RKO (cell line): ENCODE measurements at regions not wholly inside any gene's neighbourhood (a gene's known extent, or its start where the extent isn't known, plus 50 kb on each side); places are given as distances from the start of the nearest gene placed in this dataset.

Experiments used
- DNase-seq: peaks from one replicate; pipeline ENCODE4 v3.0.0-alpha.2; 2016; ENCODE audit warnings: low spot score

DNA sequence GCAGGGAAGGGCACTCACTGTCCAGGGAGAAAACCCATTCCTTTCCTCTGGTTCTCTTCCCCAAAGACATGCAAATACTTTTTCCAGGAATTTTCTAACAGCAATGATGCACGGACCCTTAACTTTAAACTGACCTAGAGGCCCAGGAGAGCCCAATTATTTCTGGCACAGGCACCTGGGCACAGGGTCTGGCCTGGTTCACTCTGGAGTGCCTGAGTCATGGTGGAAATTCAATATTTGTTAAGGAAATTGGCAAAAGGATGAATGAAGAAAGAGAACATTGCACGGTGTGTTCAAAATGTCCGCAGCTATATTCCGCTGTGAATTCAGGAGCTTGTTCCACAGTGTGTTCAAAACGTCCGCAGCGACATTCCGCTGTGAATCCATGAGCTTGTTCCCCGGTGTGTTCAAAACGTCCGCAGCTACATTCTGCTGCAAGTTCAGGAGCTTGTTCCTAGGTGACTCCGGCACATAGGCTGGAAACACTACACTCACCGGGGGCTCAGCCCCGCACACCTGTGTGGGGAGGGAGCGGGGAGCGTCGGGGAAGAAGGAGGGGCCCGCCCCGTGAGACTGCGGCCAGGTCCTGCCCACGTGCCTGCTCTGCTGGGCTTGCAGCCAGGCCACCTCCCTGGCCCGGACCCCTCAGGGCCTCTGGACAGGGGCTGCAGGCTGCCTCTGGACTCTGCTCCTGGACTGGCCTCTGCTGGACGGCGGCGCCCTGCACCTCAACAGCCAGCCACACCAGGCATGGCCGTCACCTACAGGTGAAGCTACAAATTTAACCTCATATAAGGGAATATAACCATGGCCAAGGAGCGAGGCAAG is 72.0 kb upstream of the FAM20C start:
- DNase-seq = no peak

DNA sequence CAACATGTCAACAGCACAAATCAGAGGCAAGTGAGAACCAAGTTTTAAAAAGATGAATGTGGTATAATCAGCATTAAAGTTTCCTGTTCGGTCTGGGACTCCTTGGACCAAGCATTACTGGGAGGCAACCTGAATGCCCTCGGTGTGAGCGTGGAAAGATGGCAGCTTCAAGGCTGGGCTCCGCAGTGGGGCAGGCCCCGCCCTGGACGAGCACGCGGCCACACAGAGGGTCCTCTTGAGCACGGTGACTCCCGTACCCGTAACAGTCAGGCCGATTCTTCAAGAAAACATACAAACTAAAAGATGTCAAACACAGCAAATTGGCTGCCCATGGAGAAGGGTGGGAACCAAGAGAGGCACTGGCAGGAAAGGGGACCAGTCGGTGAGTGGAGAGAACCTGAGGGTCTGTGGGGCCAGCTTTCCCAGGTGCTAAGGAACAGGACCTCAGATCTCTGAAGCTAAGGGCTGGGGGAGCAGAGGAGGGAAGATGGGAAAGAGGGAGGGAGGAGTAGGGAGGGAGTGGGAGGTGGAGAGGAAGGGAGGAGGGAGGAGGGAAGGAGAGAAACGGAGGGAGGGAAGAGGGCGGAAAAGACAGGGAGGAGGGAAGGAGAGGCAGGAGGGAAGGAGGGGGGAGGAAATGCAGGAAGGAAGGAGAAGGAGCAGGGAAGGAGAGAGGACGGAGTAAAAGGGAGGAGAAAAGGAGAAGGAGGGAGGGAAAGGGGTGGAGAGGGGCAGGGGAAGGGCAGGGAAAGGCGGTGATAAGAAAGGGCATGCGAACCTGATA is 71.2 kb upstream of the FAM20C start:
- DNase-seq = no peak

DNA sequence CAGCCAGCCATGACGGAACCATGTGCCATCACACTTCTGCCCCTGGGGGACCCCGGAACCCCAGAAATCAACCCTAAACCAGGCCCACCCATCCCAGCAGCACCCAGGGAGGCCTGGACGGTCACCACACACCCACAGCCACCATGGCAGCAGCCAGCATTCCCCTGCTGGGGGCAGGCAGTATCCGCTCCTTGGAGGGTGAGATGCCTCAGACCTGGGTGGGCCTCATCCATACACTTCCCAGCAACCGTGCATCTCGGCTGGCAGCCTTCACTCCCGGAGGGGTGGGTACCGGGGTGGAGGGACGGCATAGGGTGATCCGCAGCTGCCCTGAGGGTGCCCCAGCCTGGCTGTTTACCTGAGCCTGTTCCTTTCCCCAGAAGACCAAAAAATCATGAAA is 69.1 kb upstream of the FAM20C start:
- no peak for DNase-seq

DNA sequence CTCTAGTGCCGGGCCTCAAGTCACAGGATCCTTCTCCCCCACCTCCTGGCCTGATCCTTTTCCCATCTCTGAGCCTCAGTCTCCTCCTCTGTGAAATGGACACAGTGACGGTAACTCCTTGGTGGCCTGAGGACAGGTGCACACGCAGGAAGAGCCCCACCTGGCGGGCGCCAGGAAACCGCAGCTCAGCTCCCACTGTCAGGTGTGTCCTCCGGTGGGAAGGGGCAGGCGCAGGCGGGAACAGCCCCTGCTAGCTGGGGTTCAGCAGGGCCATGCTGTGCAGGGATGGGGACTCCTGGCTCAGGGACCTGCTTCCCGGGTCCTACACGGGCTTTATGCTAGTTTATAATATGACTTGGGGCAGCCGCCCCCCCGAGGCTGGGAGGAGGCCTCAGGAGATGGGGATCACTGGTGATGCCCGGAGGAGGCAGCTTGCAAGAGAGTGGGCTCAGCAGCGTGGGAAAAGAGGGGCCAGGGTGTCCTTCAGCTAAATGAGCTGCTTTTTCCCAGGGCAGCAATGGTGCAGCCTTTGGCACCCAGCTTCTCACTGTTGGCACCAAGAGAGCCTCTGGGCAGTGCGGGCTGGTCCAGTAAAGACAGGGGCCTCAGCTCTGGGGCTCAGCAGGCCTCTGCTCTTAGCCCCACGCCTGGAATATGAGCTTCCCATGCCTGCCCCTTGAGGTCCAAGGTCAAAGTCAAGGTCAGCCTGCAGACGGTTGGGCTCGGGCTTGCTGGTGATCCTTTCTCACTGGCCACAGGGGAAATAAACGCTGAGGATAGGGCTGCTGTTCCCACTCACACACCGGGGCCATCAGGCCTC is 68.0 kb upstream of the FAM20C start:
- no peak for DNase-seq

DNA sequence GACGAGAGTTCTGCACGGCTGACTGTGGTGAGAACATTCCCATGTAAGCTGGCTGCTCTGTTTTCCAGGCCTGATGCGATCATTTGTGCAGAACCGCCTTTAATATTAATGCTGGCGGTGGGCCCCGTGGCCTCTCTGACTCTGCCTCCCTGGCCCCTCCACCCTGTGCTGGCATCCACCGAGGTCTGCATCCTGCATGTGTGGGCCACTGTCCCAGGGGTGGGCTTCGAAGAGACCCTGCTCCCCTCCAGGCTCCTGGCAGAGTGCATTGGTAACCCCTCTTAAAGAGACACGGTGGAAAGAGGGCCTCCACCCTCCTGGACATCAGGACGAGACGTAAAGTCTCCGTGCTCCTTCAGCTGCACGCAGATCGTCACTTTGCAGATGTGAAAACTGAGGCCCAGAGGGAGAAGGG is 67.3 kb upstream of the FAM20C start:
- DNase-seq = no peak

DNA sequence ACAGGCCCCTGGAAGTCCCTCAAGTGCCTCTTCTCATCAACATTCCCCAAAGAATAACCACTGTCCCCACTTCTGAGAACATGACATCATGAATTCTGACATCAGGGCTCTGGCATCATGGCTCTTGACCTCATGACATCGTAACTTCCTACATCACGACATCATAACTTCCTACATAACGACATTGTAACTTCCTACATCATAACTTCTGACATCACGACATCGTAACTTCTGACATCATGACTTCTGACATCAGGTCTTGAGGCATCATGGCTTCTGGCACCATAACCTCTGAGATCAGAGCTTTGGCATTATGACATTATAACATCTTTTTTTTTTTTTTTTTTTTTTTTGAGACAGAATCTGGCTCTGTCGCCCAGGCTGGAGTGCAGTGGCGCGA is 66.7 kb upstream of the FAM20C start:
- peak; percentile 8 for DNase-seq

DNA sequence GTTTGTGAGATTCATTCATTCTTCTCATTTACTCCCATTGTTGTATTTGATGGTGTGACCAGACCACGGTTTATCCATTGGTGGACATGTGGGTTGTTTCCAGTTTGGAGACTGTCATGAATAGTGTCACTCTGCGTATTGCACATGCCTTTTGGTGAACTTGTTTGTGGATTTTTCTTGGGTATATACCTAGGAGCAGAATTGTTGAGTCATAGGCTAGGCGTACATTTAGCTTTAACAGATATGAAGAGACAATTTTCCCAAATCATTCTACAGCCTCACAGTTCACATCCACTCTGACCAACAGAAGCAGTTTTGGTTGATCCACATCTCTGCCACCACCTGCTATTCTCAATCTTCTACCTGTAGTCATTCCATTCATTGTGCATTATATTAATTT is 66.0 kb upstream of the FAM20C start:
- no peak for DNase-seq

DNA sequence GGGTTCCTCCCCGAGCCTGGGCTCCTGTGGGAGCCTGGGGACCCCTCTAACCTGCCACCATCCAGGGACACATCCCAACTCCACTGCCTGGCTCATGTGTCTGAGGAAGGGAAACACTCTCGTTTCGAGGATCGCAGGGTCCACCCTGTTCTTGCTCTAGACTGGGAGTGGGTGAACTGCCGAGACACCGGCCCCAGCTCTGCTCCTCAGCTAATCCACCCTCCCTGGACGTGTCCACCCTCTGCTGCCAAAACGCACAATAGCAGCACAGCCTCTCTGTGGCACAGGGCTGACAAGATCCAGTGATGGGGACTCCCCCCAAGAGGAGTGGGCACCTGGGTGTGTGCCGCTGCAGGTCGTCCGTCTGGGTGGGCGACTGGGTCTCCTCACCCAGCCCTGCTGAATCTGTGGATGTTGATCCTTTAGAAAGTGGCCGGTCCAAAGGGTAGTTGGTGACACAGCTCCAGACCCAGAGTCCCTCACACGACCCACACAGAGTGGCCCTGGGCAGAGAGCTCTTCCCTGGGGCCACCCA is 65.2 kb upstream of the FAM20C start:
- no peak for DNase-seq

DNA sequence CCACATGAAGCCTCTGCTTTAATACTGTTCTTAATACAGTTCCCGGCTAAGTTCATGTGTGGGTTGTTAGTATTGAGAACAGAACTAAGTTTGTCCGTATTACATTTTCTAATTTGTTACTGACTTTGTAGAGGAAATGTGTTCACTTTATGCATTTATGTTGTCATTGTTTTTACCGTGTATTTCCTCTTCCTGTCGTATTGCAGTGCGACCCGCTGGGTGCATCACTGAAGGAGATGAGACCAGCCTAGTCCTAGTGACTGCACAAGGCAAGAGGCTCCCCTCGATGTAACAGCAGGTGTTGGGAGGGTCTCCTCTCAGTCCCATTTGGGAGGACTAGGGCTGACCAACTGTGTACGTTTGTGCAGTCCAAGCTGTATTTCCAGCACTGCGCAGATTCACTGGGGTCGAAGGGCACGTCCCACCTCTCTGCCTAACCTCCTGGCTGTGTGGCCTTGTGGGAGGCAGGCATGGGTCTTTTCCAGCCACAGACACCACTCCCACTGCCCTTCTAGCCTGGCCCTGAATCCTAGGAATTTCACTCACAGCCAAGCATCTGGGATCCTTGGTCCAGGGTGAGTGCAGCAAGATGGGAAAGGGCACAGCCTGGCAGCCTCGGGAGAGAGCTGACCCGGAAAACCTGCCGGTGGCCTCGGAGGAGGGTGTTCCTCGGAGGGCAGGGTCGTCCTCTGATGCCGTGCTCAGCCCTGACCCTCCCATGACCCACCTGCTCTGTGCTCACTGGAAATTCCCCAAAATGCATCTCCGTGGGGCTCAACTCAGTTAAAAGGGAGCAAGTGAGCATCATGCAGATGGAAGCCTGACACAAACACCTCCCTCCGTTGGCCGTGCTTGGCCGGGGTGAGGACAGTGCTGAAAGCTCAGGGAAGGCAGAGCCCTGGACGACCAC is 63.9 kb upstream of the FAM20C start:
- no peak for DNase-seq

DNA sequence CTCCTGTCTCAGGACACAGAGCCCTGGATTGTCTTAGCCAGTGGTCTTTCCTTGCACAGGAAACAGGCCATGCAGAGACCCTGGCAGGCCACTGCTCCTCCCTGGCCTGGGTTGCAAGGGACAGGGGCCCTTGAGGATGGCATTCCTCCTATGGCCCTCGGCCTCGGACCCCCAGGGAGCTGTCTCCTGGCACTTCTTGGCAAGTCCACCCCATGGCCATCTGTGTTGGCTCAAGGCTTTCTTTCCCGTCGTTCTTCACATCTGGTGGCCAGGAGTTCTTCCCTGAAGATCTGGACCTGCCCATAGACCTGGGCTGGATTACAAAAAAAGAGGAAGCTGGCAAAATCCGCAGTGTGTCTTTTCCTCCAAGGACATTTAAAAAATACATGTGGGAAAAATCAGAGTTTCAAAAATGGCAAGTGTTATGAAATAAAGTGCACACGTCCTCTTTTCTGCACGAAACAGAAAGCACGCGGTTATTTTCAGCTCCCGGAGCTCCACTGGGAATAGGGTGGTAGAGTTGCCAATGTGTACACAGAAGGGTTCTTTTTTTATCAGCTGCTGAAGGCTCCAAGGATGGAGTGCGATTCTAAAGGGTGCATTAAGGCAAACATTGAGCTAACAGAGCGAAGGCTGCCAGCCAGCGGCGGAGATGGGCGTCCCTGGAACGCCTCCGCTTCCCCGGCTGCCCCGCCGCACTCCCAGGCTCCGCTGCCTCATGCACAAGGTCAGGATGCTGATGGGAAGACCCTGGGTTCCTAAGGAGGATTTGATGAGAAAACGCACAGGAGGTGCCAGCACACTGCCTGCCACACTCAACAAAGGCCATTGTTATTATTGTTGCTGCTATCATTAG is 62.8 kb upstream of the FAM20C start:
- no peak for DNase-seq

DNA sequence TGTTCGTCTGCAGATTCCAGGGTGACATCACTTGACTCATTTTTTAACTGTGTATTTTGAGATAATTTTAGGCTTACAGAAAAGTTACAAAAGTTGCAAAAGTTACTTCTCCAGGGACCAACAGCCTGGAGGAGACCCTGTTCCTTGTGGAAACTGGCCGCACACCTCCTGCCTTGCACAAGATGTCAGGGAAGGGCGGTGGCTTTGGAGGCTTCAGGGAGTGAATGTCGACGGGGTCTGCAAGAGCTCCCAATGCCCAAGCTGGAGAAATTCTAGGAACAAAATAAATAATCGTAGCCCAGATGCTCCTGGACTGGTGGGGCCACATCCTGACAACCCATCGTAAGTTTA is 62.2 kb upstream of the FAM20C start:
- no peak for DNase-seq

DNA sequence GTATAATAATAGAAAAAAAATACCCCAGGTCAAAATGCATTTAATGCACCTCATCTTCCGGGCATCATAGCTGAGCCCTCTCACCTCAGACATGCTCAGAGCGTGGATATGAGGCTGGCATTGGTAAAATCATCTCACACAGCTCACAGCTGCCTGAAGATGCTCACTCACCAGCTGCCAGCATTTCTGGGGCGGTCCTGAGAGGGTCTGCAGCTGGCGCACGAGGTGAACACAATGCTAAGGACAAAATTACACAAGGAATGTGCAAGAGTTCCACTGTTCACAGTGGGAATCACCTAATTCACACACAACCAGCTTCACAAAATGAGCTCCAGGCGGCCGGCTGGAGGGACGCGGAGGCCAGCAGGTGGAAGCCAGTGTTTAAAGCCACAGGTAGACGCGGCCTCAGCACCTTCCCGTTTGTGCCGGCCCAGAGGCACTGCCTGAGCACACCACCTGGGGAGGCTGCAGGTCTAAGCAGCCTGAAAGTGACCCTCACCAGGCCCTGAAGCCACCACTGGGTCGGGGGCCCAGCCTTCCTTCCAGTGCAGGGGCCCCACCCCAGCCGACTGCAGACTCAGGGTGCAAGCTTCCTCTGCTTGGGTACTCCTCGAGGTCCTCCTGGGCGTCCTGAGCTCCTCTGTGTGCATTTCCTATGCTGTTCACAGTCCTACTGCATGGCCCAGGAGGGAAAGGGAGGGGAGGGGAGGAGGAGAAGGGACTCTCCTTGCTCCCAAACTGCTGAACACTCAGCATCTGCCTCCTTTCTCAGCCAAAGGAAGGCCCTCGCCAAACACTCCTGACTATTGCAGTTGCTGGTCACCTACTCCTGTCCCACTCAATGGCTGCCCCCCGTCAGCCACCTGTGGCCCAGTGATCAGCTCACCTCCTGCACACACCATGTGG is 61.2 kb upstream of the FAM20C start:
- DNase-seq = no peak

DNA sequence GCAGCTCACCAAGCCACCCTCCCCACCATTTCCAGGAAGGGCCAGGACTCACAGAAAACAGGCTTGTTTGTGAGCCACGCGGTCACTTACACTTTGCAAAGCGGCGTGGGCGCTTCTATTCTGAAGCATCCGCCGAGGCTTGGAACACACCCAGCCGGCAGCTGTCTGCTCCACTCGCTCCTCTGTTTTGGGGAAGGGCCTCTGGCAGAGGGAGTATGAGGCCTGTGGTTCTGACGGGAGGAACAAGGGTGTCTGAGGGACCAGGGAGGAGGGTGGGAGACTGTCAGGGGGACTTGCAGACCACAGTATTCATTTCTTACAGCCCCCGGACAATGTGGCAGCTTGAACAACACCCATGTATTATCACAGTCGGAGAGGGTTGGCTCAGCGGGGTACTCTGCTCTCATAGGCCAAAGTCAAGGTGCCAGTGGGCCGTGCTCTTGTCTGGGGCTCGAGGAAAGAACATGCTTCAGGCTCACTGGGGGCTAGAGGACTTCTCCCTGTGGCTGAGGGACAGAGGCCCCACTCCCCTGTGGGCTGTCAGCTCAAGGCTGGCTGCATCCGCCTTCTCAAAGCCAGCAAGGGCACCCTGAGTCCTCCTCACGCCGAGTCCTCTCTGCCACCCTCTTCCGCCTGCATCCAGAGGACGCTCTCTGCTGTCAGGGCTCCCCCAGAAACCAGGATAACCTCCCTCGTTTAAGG is 60.4 kb upstream of the FAM20C start:
- DNase-seq = no peak

DNA sequence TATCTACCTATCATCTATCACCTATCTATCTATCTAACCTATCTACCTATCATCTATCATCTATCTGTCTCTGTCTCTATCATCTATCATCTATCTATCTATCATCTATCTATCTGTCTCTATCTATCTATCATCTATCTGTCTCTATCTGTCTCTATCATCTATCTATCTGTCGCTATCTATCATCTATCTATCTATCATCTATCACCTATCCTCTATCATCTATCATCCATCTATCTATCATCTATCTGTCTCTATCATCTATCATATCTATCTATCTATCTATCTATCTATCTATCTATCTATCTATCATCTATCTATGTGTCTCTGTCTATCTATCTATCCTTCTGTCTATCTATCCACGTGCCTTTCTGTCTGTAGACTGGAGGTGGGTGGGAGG is 59.5 kb upstream of the FAM20C start:
- no peak for DNase-seq

DNA sequence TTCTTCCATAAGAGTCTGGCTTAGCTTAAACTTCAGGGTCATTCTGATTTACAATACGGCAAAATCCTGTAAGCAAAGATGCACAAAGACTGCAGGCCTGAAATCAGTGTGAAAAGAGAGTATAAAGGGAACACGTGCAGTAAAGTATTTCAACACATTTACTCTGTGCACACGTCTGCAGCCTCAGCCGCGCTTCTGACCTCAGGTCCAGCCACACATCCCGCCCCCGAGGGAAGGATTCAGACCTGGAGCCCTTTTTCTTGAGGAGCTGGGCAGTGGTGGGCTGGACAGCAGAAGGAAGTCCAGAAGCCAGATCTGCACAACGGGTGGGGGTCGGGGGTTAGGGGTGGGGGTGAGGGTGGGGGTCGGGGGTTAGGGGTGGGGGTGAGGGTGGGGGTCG is 58.9 kb upstream of the FAM20C start:
- no peak for DNase-seq

DNA sequence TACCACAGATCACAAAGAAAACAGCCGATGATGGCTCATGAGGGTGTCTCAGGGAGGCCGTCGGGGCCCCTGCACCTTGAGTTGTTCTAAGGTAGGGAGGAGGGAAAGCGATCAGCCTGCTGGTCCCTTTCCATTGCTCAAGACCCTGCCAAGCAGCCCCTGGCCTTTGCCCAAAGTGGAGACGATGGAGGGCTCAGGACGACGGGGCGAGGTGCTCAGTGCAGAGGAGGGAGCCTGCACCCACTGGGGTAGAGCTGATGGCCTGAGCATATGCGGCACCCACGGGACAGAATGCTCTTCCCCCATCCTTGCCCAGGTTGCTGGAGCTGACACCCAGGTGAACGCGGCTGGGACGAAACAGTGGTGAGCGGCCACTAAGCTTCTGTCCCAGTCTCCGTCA is 58.3 kb upstream of the FAM20C start:
- DNase-seq = no peak

DNA sequence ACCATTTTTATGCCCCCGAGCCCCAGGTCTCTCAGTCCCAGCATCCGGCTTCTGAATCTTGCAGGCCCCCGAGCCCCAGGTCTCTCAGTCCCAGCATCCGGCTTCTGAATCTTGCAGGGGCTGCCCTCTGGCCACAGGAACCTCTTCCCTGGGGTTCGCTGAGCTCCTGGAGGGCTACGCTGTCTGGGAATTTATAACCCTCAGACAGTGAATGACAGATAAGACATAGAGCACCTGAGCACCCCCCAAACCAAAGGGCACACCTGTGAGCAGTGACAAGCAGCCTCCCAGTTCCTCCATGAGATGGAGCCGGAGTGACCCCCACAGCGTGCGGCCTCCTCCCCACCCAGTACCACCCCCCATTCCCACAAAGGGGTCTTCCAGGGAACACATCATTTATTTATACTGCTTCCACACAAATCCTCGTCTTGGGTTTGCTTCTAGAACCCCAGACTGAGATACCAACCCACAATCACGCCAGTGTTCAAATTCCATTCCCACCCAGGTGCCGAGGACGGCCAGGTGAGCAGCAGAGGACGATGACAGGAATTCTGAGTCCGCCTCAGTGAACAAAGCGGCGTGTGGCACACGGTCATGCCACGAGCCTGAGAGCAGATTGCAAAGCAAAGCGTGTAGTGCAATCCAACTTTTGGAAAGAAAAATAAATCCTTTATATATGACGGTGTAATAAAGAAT is 57.7 kb upstream of the FAM20C start:
- DNase-seq = no peak

DNA sequence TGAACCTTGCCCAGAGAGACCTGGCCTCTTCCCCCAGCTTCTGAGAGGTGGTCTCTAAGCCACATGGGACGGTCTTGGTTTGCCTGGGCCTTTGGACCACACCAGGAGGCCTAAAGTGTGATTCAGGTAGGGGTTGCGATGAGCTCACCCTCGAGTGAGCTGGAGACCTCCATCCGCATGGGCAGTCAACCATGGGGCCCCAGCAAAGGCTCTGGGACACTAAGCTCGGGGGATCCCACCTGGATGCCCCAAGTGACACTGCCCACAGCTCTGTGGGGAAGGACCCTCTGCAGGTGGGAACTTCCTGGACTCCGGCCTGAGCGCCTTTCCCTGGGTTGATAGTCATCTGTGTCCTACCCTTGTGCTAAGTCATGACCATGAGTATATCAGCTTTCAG is 57.1 kb upstream of the FAM20C start:
- no peak for DNase-seq
